Activated T-helper 9 cell treated with anti-CD3 and anti-CD28 coated beads, Interleukin-2, amount 50 U/mL, for 16 hours (primary cell): ENCODE measurements at regions not wholly inside any gene's neighbourhood (a gene's known extent, or its start where the extent isn't known, plus 50 kb on each side); places are given as distances from the start of the nearest gene placed in this dataset.

Experiments
- DNase-seq: peaks from one replicate; pipeline ENCODE4 v3.0.0-alpha.2; 2020; ENCODE audit warnings: low read depth

- no peak for DNase-seq
These were observed 214.7 kb downstream of the RAD51AP2 start for GRCh38 chr2:17303521-17303920.

GRCh38 chr2:17303054-17303453, 215.2 kb downstream of the RAD51AP2 start:
- no peak for DNase-seq

- no peak for DNase-seq
These were observed 216.0 kb downstream of the RAD51AP2 start for GRCh38 chr2:17302281-17302680.

- no peak for DNase-seq
These were observed 216.8 kb downstream of the RAD51AP2 start for GRCh38 chr2:17301437-17301836.

- DNase-seq = no peak
These were observed 218.2 kb downstream of the RAD51AP2 start for GRCh38 chr2:17299891-17300540.

GRCh38 chr2:17298453-17298852, 219.8 kb downstream of the RAD51AP2 start:
- no peak for DNase-seq

GRCh38 chr2:17296686-17297085, 221.6 kb downstream of the RAD51AP2 start:
- DNase-seq = no peak

- DNase-seq = no peak
These were observed 228.6 kb downstream of the RAD51AP2 start for GRCh38 chr2:17289669-17290068.

- DNase-seq = no peak
These were observed 231.1 kb downstream of the RAD51AP2 start for GRCh38 chr2:17287183-17287582.

GRCh38 chr2:17282826-17283225, 235.4 kb downstream of the RAD51AP2 start:
- no peak for DNase-seq

- DNase-seq = no peak
These were observed 236.0 kb downstream of the RAD51AP2 start for GRCh38 chr2:17282245-17282644.

- DNase-seq = no peak
These were observed 242.0 kb downstream of the RAD51AP2 start for GRCh38 chr2:17276220-17276619.

GRCh38 chr2:17272652-17273525, 245.4 kb downstream of the RAD51AP2 start:
- no peak for DNase-seq

GRCh38 chr2:17272170-17272569, 246.1 kb downstream of the RAD51AP2 start:
- no peak for DNase-seq

- no peak for DNase-seq
These were observed 246.8 kb downstream of the RAD51AP2 start for GRCh38 chr2:17271416-17271815.

GRCh38 chr2:17270894-17271293, 247.3 kb downstream of the RAD51AP2 start:
- no peak for DNase-seq

- DNase-seq = no peak
These were observed 254.7 kb downstream of the RAD51AP2 start for GRCh38 chr2:17263570-17263968.

GRCh38 chr2:17262854-17263569, 255.2 kb downstream of the RAD51AP2 start:
- no peak for DNase-seq

GRCh38 chr2:17259613-17260012, 258.6 kb downstream of the RAD51AP2 start:
- no peak for DNase-seq

- DNase-seq = no peak
These were observed 259.4 kb downstream of the RAD51AP2 start for GRCh38 chr2:17258861-17259260.

- DNase-seq = no peak
These were observed 260.9 kb downstream of the RAD51AP2 start for GRCh38 chr2:17257189-17257909.

GRCh38 chr2:17255071-17255470, 263.2 kb downstream of the RAD51AP2 start:
- DNase-seq = no peak
